NCI-H1092 (cell line): ENCODE measurements at regions not wholly inside any gene's neighbourhood (a gene's known extent, or its start where the extent isn't known, plus 50 kb on each side); places are given as distances from the start of the nearest gene placed in this dataset.

ENCODE experiments used
- DNase-seq: peaks from one replicate; lab custom pipeline; 2025; lab: John Stamatoyannopoulos, UW

DNA sequence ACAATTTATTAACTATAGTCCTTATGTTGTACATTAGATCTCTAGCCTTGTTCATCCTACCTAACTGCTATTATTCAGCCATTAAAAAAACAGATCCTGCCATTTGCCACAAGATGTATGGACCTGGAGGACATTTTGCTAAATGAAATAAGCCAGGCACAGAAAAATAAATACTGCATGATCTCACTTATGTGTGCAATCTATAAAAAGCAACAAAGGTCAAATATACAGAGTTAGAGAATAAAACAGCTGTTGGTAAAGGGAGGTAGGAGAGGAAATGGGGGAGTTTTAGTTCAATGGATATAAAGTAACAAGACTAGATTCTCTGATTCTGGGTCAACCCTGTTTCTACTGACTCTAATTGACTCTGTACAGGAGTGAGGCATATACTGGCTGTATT is 103.3 kb upstream of the FAM9C start:
- no peak for DNase-seq

DNA sequence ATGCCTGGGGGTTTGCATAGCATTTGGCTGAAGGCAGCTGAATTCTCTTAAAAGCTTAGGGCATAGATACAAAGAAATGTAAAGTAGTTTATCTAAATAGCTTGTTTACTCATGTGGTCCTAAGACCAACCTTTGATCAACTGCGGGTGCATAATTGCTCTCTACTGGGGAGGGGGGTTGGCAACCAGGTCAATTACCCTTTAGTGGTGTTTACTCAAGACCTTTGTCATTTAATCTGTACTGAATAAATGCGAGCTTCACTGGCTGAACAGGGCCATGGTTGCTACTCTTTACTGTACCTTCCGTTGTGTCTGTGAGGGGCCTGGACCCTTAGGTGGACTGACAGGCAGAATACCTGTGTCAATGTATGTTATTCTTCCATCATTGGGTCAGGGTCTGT is 102.7 kb upstream of the FAM9C start:
- DNase-seq = no peak

- no peak for DNase-seq
Observed at GRCh38 chrX:13144927-13145655, 100.7 kb upstream of the FAM9C start.

GRCh38 chrX:13142891-13143290 is 98.5 kb upstream of the FAM9C start:
- DNase-seq = no peak

DNA sequence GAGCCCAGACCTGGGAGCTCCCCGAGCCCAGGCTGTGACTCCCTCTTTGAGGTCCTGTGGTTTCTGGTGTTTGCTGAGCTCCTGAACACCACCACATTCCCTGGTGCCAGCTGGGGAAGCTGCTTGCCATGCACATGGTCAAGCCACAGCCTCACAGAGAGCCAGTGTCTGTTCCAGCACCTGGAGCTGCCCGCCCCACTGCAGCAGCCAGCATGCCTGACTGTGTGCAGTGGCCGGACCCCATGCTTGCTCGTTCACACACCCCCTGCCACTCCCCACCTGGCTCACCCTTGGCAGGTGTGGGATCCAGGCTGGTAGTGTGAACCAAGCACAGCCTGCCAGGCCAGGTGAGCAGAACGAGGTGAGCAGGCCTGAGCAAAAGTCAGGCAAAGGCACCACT is 95.6 kb upstream of the FAM9C start:
- no peak for DNase-seq

GRCh38 chrX:13131396-13132137 is 87.1 kb upstream of the FAM9C start:
- no peak for DNase-seq

GRCh38 chrX:13130816-13131215 is 86.4 kb upstream of the FAM9C start:
- DNase-seq = no peak

- DNase-seq = no peak
Observed at GRCh38 chrX:13128104-13128503, 83.7 kb upstream of the FAM9C start.

DNA sequence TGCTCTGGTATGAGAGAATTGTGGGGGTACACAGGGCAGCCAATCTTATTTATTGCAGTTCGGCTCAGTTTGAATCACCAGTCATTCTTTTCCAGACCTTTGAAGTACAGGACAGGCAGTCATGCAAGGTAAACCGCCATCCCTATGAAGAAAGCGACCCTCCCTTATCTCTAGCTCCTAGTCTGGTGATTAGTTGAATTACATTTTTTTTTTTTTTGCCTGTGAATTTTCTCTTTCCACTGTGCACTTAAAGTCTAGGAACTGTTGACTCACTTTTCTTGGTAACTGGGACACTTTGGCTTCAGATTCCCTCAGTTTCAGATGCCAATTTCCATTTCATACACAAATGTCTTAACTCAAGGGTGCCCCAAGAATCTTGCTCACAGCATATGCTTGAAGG is 82.4 kb upstream of the FAM9C start:
- DNase-seq = no peak

DNA sequence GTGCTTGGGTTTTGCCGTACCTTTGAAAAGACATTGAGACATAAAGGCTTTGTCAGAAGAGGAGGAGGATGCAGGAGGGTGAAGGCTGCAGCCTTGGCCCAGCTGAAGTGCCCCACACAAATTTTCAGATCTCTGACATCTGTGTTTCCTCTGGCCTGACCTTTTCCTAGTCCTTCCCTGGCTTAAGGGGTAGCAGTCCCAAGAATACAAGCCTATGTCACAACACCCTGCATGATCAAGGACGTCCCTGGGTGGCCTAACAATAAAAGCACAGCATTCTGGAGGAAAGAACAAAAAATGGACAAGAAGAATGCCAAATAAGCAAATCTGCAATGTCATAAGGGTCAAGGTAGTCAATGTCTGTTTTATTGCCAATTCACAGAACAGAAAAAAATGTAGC is 80.8 kb upstream of the FAM9C start:
- DNase-seq = no peak

DNA sequence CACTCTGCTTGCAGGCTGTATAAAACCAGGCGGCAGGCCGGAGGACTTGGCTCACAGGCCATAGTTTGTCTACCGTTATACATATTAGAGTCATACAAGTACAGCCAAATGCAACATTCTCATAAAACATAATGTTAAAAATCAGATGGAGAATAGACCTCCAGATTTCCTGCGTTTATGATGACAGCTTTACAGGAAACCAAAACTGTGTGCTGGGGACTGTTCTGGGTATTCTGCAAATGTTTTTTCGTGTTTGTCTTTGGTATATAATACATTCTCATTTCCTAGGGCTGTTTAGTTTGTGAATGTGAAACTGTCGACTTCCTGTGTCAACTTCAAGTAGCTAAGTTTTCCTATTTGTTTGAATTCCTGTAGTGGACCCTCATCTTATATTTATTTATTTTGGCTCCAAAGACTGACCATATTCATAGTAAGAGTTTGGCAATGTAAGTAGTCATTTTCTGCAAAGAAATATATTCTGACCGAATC is 79.5 kb upstream of the FAM9C start:
- DNase-seq = no peak

DNA sequence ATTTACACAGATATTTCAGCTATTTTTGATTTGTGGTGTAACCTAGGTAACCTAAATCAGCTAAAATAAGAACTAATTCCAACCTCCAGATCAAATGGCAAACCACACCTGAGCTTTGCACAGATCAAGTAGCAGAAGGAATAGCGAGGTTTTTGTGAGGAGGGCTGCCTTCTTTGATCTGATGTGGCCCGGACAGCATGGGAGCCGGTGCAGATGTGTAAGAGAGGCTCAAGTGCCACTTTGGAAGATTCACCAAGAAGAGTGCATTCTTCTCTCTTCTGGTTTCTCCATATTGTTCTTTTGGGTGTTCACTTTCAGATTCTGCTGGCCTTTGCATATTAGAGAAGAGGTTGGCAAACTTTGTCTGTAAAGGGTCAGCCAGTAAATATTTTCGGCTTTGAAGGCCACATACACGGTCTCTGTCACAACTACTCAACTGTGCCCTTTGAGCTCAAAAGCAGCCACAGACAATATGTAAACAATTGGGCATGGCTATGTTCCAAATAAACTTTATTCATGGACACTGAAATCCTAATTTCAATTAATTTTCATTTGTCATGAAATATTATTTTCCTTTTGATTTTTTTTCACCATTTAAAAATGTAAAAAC is 78.9 kb upstream of the FAM9C start:
- no peak for DNase-seq

- DNase-seq = no peak
Observed at GRCh38 chrX:13121020-13121555, 76.7 kb upstream of the FAM9C start.

DNA sequence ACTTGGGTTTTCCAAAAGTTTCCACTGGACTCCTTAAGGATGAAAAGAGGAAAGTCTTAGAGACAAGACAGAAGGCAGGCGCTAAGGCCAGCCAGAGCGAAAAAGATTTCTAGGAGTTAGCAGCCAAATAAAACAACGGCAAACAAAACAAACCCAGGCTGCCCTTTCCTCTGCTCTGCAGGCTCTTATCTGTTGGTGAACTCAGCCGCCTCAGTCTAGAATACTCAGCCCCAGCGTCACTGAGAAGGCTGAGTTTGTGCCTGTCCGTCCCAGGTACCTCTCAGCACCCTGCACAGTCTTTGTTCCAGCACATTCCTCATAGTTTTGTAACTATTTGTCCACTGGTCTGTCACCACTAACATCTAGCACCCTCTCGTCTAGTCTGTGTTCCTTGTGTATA is 75.6 kb upstream of the FAM9C start:
- no peak for DNase-seq

- no peak for DNase-seq
Observed at GRCh38 chrX:13119386-13119785, 75.0 kb upstream of the FAM9C start.

- DNase-seq = no peak
Observed at GRCh38 chrX:13115146-13115855, 70.9 kb upstream of the FAM9C start.

DNA sequence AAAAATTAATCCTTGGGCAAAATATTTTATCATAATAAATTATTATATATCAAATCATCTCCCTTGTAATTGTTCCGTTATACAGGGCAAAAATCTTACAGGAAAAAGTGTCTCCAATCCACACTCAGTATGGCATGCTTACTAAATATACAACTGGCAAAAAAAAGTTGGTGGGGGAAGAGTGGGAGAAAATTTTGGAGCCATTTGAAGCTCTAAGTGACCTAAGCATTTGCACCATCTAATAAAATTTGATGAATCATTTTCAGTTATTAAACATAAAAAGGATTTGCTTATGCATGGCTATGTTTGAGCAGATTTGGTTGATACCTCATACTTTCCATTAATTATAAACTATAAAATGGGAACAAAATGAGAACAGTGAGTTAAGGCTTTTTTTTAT is 68.1 kb upstream of the FAM9C start:
- DNase-seq = no peak

DNA sequence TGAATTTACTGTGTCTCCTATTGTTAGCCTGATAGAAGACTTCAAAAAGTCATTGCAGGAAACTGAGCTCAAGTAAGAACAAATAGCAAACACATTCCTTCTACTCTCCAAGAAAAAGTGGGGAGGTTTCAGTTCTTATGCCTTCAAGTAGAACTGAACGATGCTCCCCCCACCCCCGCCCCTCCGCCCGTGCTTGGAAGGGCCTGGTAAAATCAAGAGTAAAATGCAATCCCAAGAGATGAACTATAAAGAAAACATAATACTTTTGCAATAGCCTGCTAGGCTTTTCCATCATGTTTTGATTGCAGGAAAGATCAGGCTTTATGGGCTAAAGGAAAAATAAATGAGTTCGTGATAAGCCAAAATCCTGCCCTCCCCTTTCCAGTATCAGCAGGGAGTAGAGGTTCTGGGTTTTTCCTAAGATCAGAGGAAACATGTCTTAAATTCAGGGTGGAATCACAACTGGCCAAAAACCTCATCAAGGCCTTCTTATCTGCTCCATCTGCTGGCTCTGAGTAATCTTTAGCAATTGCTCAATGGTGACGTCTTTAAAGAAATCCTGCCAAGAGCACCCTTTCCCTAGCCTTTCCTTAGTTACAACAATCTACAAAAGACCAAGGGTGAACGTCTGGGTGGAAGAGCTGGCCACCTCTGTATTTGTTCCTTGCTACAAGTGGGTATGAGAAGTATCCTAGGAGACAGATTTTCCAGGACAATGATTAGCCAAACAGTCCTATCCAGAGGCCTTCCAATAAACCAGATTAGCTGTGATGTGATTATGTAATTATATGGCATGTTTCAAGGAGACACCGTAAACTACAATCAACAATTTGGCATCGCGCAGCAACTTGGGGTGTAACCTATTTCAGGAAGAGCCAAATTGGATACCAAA is 66.3 kb upstream of the FAM9C start:
- no peak for DNase-seq

- no peak for DNase-seq
Observed at GRCh38 chrX:13109817-13110216, 65.4 kb upstream of the FAM9C start.

DNA sequence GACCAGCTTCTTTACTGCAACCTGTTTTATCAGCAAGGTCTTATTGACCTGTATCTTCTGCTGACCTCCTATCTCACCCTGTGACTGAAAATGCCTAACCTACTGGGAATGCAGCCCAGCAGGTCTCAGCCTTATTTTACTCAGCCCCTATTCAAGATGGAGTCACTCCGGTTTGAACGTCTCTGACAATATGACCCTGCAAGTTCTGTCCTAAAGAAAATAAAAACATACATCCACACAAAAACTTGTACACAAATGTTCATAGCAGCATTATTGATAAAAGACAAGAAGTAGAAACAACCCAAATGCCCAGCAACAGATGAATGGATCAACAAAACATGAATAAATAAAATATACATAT is 59.5 kb upstream of the FAM9C start:
- no peak for DNase-seq

DNA sequence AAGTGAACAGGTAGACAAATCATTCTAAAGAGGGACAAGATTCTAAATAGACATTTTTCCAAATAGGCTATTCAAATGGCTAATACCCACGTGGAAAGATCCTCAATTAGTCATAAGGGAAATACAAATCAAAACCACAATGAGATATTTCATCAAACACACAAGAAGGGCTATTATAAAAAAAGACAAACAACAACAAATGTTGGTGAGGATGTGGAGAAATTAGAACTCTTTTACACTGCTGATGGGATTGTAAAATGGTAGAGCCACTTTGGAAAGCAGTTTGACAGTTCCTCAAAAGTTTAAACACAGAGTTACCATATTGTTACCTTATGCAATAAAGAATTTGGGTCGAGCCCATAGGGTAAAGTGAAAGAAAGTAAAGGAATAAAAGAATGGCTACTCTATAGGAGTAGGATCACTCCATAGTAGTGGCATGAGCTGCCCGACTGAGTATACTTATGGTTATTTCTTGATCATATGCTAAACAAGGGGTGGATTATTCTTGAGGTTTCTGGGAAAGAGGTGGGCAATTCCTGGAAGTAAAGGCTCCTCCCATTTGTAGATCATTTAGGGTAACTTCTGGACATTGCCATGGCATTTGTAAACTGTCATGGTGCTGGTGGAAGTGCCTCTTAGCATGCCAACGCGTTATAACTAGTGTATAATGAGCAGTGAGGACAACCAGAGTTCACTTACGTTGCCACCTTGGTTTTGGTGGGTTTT is 58.9 kb upstream of the FAM9C start:
- DNase-seq = no peak
